ENCODE measurements at regions not wholly inside any gene's neighbourhood (a gene's known extent, or its start where the extent isn't known, plus 50 kb on each side); places are given as distances from the start of the nearest gene placed in this dataset.

DNA sequence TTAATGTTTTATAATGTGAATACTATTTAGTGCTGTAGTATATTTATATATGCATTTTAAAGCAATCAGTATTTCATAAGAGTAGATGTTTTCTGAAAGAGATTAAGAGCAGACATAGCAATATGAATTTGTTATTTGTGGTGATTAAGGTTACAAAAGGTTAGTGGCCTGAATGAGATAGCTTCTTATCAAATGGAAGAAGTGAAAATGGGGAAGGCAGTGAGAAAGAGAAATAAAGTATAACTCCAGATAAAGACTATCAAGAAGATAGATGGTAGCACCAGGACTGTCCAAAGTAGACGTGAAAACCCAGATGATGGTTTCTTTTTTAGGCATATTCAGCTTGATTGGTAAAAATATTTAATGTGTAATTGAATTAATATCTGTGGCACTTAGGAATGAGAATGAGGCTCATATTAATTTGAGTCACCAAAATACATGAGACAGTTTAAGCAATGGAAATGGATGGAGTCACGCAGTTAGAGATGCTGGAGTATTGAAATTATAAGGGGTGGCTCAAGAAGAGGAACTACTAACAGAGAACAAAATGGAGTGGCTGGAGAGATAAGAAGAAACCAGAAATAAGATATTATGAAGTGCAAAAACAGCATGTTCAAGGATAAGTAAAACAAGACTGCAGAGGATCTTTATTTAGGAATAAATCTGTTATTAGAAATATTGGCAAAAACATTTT is 288.0 kb upstream of the SEMA3C start:
- H3K4me3 ChIP-seq (ENCODE audit: low read depth, low read length): no peak overlapping the region
- DNase-seq: no peak
- H3K27me3 ChIP-seq: no peaks in the 10 kb centered on the region
- no peaks in the 10 kb centered on the region; the same call in 1 of the 2 replicates for H3K4me1 ChIP-seq
- H3K9me3 ChIP-seq: no peaks in the 10 kb centered on the region
- no peak for TF ChIP-seq CTCF (IDR thresholded peaks at IDR 0.05; ENCODE audit: low read depth, low read length)
- no peaks in the 10 kb centered on the region for H3K36me3 ChIP-seq

- H3K4me3 ChIP-seq (ENCODE audit: low read depth, low read length): no peak overlapping the region
- no peaks in the 10 kb centered on the region for H3K9me3 ChIP-seq
- no peak for DNase-seq
- H3K4me1 ChIP-seq: no peaks in the 10 kb centered on the region; the same call in 1 of the 2 replicates
- no peak for TF ChIP-seq CTCF (IDR thresholded peaks at IDR 0.05; ENCODE audit: low read depth, low read length)
- no peaks in the 10 kb centered on the region for H3K27me3 ChIP-seq
- no peaks in the 10 kb centered on the region for H3K36me3 ChIP-seq
Measured at GRCh38 chr7:81206217-81206616, 287.4 kb upstream of the SEMA3C start.

GRCh38 chr7:81201188-81201587 is 282.3 kb upstream of the SEMA3C start:
- no peaks in the 10 kb centered on the region for H3K9me3 ChIP-seq
- TF ChIP-seq CTCF (IDR thresholded peaks at IDR 0.05; ENCODE audit: low read depth, low read length): no peak
- no peak for DNase-seq
- H3K36me3 ChIP-seq: no peaks in the 10 kb centered on the region
- H3K4me1 ChIP-seq: no peaks in the 10 kb centered on the region; the same call in 1 of the 2 replicates
- H3K4me3 ChIP-seq (ENCODE audit: low read depth, low read length): no peak overlapping the region
- H3K27me3 ChIP-seq: no peaks in the 10 kb centered on the region

- Histone ChIP-seq H3K27me3 (no peaks in the 10 kb centered on the region), H3K4me1 (no peaks in the 10 kb centered on the region), H3K36me3 (no peaks in the 10 kb centered on the region), H3K9me3 (no peaks in the 10 kb centered on the region), H3K4me3 (ENCODE audit: low read depth, low read length) (no peak overlapping the region)
- no peak for DNase-seq
- TF ChIP-seq CTCF (IDR thresholded peaks at IDR 0.05; ENCODE audit: low read depth, low read length): no peak
Measured at GRCh38 chr7:81198766-81199165, 279.9 kb upstream of the SEMA3C start.

GRCh38 chr7:81197266-81197665 is 278.4 kb upstream of the SEMA3C start:
- DNase-seq: no peak

More at GRCh38 chr7:81197266-81197665, 278.4 kb upstream of the SEMA3C start:
- TF ChIP-seq CTCF (IDR thresholded peaks at IDR 0.05; ENCODE audit: low read depth, low read length): no peak
- H3K9me3 ChIP-seq: no peaks in the 10 kb centered on the region
- H3K4me1 ChIP-seq: no peaks in the 10 kb centered on the region
- H3K36me3 ChIP-seq: no peaks in the 10 kb centered on the region
- no peaks in the 10 kb centered on the region for H3K27me3 ChIP-seq
- H3K4me3 ChIP-seq (ENCODE audit: low read depth, low read length): no peak overlapping the region

Measured in BE2C (cell line).